SJCRH30 (cell line): ENCODE measurements at regions not wholly inside any gene's neighbourhood (a gene's known extent, or its start where the extent isn't known, plus 50 kb on each side); places are given as distances from the start of the nearest gene placed in this dataset.

Experiments used
- DNase-seq, 2 experiments: peaks; one replicate each; pipeline ENCODE4 v3.0.0-alpha.2; 2015 to 2020
- H3K27ac ChIP-seq: fragments of 250-450 bp; sonication (Bioruptor Pico); 2 replicates; pipeline ENCODE4 v1.5.1; 2020; ENCODE audit warnings: mild to moderate bottlenecking, moderate library complexity
- H3K27me3 ChIP-seq: fragments of 250-450 bp; sonication (Bioruptor Pico); 2 replicates; pipeline ENCODE4 v1.5.1; 2020; ENCODE audit warnings: mild to moderate bottlenecking, moderate library complexity
- H3K36me3 ChIP-seq: fragments of 250-450 bp; sonication (Bioruptor Pico); 2 replicates; pipeline ENCODE4 v1.5.1; 2020; ENCODE audit warnings: mild to moderate bottlenecking, moderate library complexity
- H3K4me1 ChIP-seq: fragments of 250-450 bp; sonication (Bioruptor Pico); 2 replicates; pipeline ENCODE4 v1.5.1; 2020; ENCODE audit warnings: mild to moderate bottlenecking, moderate library complexity
- H3K4me3 ChIP-seq: fragments of 250-450 bp; sonication (Bioruptor Pico); 2 replicates; pipeline ENCODE4 v1.5.1; 2020; ENCODE audit warnings: mild to moderate bottlenecking, moderate library complexity
- H3K9me3 ChIP-seq: fragments of 250-450 bp; sonication (Bioruptor Pico); replicated peaks from 2 replicates; pipeline ENCODE4 v1.5.1; 2020; ENCODE audit warnings: mild to moderate bottlenecking, moderate library complexity

DNA sequence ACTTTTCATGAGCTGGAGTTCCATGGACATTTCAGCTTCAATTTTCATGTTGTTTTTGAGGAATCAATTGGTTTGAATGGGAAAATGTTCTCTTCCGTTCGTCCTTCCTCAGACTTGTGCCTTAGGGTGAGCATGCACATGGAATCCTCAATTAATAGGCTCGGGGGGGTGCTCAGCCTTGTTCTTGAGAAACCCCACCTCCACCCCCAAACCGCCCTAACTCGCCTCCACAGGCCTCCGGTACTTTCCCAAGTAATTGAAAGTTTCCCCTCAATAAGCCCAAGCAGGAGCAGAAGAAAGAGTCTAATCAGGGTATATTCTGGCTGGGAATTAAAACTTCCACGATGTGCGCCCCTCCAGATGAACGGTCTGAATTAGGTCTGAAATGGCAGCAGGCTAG lies 945.2 kb downstream of the GRID1 start:
- Histone ChIP-seq H3K4me1 (no peaks in the 10 kb centered on the region), H3K27ac (no peak overlapping the region), H3K36me3 (no peaks in the 10 kb centered on the region), H3K9me3 (no peaks in the 10 kb centered on the region), H3K27me3 (no peaks in the 10 kb centered on the region), H3K4me3 (no peak overlapping the region)
- DNase-seq, result no peak

DNA sequence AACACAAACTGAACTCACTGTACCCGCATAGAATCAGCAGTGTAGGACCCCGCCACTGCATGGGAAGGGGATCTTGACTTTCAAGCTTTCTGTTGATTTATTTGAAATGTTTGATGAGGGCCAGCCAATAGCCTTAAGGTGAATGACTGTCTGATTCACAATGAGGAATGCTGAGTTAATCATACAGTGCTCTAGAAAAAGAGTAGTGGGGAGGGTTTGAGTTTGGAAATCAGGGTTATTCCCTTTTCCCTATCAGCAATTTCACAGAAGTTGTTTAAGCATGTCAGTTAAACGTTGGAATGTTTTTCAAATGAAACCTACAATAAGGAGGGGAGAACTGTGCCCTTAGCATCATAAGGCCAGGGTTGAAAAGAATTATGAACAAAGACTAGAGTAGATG lies 937.5 kb downstream of the GRID1 start:
- Histone ChIP-seq H3K4me3 (no peak overlapping the region), H3K9me3 (no peaks in the 10 kb centered on the region), H3K27me3 (no peaks in the 10 kb centered on the region), H3K4me1 (no peaks in the 10 kb centered on the region), H3K27ac (no peak overlapping the region), H3K36me3 (no peaks in the 10 kb centered on the region)
- DNase-seq, result no peak

DNA sequence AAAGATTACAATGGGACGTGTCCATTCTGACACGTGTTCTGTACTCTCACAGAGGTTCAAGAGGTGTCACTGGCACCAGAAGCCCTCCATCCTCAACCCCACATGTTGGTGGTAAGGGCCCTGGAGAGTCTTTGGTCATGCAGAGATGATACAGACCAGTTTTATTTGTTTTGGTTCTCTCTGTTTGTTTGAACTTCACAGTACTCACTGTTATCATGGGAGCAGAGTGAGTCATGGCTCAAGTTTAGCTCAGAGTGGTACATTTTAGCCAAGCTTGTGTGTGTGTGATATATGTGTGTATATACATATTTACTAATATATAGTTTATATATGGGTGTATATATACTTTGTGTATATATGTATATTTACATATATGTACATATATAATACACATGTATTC lies 935.6 kb downstream of the GRID1 start:
- DNase-seq, result no peak
- no peak overlapping the region for H3K27ac ChIP-seq
- no peaks in the 10 kb centered on the region for H3K27me3 ChIP-seq
- no peak overlapping the region for H3K4me3 ChIP-seq
- H3K9me3 ChIP-seq, result no peaks in the 10 kb centered on the region
- H3K4me1 ChIP-seq, result no peaks in the 10 kb centered on the region
- H3K36me3 ChIP-seq, result no peaks in the 10 kb centered on the region

DNA sequence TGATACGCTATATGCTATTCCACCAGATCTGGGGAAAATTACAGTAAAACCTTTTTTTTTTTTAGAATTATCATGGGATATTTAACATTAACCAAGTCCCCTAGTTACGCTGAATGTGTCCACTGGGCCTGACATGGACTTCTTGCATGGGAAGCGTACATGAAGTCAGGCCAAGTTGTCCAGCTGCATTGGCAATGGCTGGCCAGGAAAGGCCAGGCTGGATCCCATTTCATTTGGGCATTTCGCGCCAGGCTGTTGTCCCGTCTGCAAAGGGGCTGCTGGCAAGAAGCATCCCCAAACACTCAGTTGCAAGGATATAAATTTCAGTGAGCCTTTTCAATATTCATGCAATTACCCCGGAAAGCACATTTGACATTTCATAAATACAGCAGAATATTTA lies 933.3 kb downstream of the GRID1 start:
- Histone ChIP-seq H3K27ac (no peak overlapping the region), H3K4me3 (no peak overlapping the region), H3K9me3 (no peaks in the 10 kb centered on the region), H3K36me3 (no peaks in the 10 kb centered on the region), H3K27me3 (no peaks in the 10 kb centered on the region), H3K4me1 (no peaks in the 10 kb centered on the region)
- DNase-seq, result no peak

DNA sequence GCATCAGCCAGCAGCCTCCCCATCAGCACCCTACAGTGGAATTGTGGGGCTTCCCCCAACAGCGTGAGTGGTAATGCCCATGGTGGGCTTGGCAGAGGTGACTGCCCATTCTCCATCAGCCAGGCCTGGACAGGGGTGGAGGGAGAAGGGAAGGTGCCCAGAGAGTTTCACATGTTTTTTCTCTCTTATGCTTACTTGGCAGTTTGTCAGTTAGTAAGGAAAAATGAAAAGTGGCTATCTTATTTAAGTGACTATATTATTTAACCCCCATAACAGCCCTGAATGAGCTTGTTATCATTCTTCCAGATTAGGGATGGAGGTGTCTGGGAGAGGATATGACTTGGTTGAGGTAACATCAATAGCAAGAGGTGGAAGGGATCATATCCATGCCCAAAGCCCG lies 921.7 kb downstream of the GRID1 start:
- no peaks in the 10 kb centered on the region for H3K4me1 ChIP-seq
- H3K36me3 ChIP-seq, result no peaks in the 10 kb centered on the region
- no peaks in the 10 kb centered on the region for H3K27me3 ChIP-seq
- no peak overlapping the region for H3K4me3 ChIP-seq
- no peak overlapping the region for H3K27ac ChIP-seq
- no peaks in the 10 kb centered on the region for H3K9me3 ChIP-seq
- no peak for DNase-seq

DNA sequence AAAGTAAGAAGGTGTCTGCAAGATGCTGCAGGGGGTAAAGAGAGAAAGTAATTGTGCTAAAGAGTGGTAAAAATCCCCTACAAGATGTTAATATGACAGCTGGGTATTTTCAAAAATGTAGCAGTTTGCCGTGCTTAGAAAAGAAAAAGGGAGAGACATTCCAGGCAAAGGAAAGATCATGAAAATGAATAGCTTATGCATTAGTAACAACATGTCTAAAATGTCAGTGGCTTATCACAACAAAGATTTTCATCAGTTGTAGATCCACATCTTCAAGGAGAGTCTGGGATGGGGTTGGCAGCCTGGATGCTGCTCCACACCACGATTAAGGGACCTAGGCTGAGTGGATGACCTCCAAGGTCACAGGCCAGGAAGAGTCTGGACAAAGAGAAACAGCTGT lies 920.9 kb downstream of the GRID1 start:
- no peaks in the 10 kb centered on the region for H3K4me1 ChIP-seq
- no peak overlapping the region for H3K4me3 ChIP-seq
- H3K9me3 ChIP-seq, result no peaks in the 10 kb centered on the region
- H3K36me3 ChIP-seq, result no peaks in the 10 kb centered on the region
- no peaks in the 10 kb centered on the region for H3K27me3 ChIP-seq
- H3K27ac ChIP-seq, result no peak overlapping the region
- no peak for DNase-seq

DNA sequence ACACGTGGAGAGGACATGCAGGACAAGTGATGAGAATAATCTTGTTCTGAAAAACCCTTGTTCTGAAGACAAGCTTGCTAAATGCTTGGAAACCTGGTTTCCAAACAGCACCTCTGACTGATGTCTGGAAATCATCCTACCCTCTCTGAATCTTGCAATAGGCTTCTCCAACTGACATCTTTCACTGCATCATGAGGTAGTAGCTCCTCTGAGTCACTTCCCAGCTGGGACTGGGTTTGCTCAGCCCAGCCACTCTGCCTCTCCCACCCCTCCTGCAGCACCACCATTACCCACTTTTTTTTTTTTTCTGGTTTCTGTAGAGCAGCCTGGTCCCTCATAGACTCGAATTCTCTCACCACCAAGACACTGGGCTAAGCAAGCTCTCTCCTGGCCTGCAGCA lies 919.8 kb downstream of the GRID1 start:
- Histone ChIP-seq H3K27ac (no peak overlapping the region), H3K4me3 (no peak overlapping the region), H3K4me1 (no peaks in the 10 kb centered on the region), H3K36me3 (no peaks in the 10 kb centered on the region), H3K9me3 (no peaks in the 10 kb centered on the region), H3K27me3 (no peaks in the 10 kb centered on the region)
- no peak for DNase-seq

DNA sequence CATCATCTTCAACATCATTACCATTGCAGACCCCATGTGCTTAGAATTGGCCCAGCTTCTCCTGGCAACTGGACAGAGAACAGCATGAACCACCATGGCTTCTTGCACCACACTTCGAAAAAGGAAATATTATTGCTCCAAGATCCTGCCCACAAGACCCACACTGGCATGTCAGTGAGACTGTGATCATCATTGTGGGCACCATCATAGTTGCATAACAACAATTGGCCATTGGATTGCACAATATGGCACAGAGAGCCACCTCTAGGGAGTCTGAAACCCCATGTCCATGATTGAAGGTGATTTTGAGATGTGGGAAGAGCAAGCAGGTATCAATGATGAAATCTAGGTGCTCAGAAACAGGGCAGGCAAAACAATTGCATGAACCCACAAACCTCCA lies 918.9 kb downstream of the GRID1 start:
- Histone ChIP-seq H3K4me3 (no peak overlapping the region), H3K27me3 (no peaks in the 10 kb centered on the region), H3K9me3 (no peaks in the 10 kb centered on the region), H3K27ac (no peak overlapping the region), H3K4me1 (no peaks in the 10 kb centered on the region), H3K36me3 (no peaks in the 10 kb centered on the region)
- DNase-seq, result no peak

DNA sequence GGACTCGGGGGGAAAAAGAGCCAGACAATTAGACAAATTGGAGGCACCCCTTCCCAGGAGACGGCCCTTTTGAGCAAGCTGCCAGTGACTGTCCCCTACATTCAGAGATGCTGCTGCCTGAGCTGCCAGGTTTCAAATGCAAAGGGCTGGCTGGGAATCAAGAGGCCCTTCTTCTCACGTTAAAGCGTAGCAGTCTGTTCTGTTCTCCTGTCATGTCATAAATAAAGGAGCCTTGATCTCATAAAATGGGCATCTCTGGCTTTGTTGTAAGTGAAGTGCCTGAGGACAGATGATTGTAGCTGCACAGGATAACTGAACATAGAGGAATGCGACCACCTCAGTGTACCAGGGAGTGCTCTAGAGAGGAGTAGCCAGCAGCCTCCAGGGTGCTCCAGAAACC lies 917.9 kb downstream of the GRID1 start:
- Histone ChIP-seq H3K9me3 (no peaks in the 10 kb centered on the region), H3K27ac (no peak overlapping the region), H3K4me3 (no peak overlapping the region), H3K36me3 (no peaks in the 10 kb centered on the region), H3K27me3 (no peaks in the 10 kb centered on the region), H3K4me1 (no peaks in the 10 kb centered on the region)
- no peak for DNase-seq

DNA sequence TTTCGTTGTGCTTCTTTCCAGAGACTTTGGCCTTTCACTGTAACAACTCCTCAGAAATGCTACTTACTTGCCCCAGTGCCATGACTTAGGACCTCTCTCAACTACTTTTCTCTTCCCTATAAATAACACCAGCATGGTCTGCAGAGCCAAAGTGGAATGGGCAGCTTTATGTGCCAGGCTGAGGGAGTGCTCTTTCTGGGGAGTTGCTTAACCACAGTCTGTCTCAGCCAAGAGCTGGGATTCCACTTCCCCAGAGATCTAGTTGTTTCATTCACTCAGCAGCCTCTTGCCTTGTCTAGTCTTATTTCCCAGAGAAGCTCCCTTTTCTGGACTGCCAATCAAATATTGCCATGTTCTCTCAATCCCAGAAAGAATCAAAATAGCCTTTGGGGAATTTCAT lies 912.2 kb downstream of the GRID1 start:
- Histone ChIP-seq H3K27ac (no peak overlapping the region), H3K4me1 (no peaks in the 10 kb centered on the region), H3K4me3 (no peak overlapping the region), H3K36me3 (no peaks in the 10 kb centered on the region), H3K27me3 (no peaks in the 10 kb centered on the region), H3K9me3 (no peaks in the 10 kb centered on the region)
- DNase-seq, result no peak

DNA sequence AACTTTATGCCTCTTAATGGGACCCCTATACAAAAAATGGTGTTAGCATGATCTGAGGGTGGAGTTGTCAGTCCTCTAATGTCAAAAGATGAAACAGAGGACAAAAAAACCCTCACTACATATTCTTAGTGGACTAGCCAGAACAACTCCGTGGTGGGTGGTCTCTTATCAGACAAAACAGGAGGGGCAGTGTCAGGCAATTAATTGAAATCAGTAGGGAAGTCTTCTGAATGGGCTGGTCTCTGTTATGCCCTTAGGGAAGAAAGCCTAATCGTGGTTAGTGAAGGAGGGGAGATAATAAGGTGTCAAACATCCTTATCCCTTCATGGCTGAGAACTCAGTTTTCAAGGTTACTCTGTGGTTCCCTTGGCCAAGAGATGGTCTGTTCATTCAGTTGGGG lies 909.4 kb downstream of the GRID1 start:
- no peaks in the 10 kb centered on the region for H3K4me1 ChIP-seq
- no peak overlapping the region for H3K4me3 ChIP-seq
- no peak overlapping the region for H3K27ac ChIP-seq
- no peaks in the 10 kb centered on the region for H3K36me3 ChIP-seq
- no peaks in the 10 kb centered on the region for H3K9me3 ChIP-seq
- no peaks in the 10 kb centered on the region for H3K27me3 ChIP-seq
- peak in 1 of 2 experiments; percentile 5 for DNase-seq

DNA sequence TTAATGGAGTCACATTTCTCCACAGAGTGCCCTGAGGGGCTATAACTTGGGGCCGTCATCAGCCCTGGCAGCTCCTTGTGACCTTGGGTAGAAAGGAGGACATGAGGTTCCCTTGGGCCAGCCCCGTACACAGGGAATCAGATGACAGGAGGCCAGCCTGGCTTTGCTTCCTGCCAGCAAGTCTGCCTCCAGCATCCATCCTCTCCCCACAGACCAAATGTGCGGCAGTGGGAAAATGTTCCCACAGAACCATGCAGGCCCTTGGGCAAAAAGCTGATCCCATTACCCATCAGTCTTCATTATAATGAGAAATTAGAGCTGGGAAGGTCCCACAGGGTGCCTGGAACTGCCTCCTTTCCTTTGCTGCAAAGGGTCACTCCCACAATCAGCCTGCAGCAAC lies 908.3 kb downstream of the GRID1 start:
- H3K4me1 ChIP-seq, result no peaks in the 10 kb centered on the region
- H3K27me3 ChIP-seq, result no peaks in the 10 kb centered on the region
- peak; percentile 17 to 32 for DNase-seq
- H3K36me3 ChIP-seq, result no peaks in the 10 kb centered on the region
- H3K4me3 ChIP-seq, result no peak overlapping the region
- no peaks in the 10 kb centered on the region for H3K9me3 ChIP-seq
- H3K27ac ChIP-seq, result no peak overlapping the region

DNA sequence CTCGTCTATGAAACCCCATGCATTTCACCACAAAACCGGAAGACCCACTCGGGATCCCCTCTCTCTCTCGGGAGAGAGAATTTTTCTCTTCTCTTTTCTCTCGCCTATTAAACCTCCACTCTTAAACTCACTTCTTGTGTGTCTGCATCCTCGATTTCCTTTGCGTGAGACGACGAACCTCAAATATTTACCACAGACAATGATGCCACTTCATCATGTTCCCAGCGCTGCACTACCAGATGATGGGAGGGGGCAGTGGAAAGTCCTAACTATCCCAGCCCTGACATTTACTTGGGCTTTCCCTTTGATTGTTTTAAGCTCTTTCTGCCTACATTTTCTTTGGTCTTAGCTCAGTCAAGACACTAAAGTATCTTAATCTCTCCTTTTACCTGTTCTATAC lies 906.7 kb downstream of the GRID1 start:
- no peak for DNase-seq
- Histone ChIP-seq H3K27ac (no peak overlapping the region), H3K36me3 (no peaks in the 10 kb centered on the region), H3K4me1 (no peaks in the 10 kb centered on the region), H3K27me3 (no peaks in the 10 kb centered on the region), H3K9me3 (no peaks in the 10 kb centered on the region), H3K4me3 (no peak overlapping the region)

DNA sequence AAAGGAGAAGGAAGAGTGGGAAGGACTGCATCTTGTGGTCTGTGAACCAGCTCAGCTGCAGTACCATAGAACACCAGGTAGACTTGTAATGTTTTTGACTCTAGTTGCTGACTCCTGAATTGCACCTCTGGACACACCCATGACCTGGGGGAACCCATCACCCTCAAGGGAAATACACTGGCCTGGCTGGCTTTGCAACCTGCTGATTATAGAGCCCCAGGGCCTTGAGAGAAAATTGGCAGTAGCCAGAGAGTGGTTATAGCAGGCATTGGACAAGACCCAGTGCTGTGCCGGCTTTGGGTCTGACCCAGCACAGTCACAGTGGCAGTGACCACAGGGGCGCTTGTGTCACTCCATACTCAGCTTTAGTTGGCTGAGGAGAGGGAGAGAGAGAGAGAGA lies 902.3 kb downstream of the GRID1 start:
- Histone ChIP-seq H3K4me3 (no peak overlapping the region), H3K36me3 (no peaks in the 10 kb centered on the region), H3K9me3 (no peaks in the 10 kb centered on the region), H3K4me1 (no peaks in the 10 kb centered on the region), H3K27ac (no peak overlapping the region), H3K27me3 (no peaks in the 10 kb centered on the region)
- DNase-seq, result no peak

DNA sequence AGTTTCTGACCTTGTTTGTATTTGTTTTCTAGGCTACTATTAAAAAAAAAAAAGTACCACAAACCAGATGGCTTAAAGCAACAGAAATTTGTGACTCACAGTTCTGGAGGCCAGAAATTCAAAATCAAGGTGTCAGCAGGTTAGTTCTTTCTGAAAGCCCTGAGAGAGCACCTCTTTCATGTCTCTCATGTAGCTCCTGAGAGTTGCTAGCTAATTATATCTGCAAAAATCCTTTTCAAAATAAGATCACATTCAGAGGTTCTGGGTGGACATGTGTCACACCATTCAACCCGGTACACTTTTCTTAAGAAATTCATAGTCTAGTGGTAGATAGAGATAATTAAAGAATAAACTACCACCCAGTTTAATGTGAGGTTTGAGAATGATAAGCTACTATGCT lies 888.6 kb downstream of the GRID1 start:
- Histone ChIP-seq H3K36me3 (no peaks in the 10 kb centered on the region), H3K27ac (no peak overlapping the region), H3K4me1 (no peaks in the 10 kb centered on the region), H3K27me3 (no peaks in the 10 kb centered on the region), H3K9me3 (no peaks in the 10 kb centered on the region), H3K4me3 (no peak overlapping the region)
- no peak for DNase-seq

DNA sequence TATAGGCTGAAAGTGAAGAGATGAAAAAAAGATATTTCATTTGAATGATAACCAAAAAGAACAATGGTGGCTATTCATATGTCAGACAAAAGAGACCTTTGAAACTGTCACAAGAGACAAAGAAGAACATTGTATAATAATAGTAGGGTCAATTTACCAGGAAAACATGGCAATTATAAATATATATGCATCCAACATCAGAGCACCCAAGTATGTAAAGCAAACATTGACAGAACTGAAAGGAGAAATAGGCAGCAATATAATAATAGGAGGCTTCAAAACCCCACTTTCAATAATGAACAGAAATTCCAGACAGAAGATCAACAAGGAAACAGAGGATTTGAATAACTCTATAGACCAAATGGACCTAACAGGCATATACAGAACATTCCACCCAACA lies 876.2 kb downstream of the GRID1 start:
- no peaks in the 10 kb centered on the region for H3K36me3 ChIP-seq
- DNase-seq, result no peak
- H3K9me3 ChIP-seq, result no peaks in the 10 kb centered on the region
- no peak overlapping the region for H3K27ac ChIP-seq
- H3K4me3 ChIP-seq, result no peak overlapping the region
- no peaks in the 10 kb centered on the region for H3K4me1 ChIP-seq
- no peaks in the 10 kb centered on the region for H3K27me3 ChIP-seq

DNA sequence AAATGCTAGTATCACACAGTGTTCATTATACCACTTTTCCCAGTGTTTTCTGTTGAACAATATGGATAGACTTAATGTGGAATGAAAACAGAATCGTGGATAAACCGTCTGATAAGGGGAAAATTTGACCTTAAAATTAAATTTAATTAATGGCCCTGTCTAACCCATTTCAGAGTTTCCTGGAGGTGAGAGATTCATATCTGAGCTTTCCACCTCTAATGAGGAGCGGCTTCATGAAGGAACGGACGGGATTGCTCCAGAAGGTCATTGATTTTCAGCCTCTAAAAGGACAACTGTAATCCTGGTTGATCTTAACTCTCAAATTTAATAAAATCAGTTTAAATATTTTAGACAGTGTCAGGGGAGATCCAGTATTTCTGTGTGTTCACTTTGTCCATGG lies 874.9 kb downstream of the GRID1 start:
- H3K4me1 ChIP-seq, result no peaks in the 10 kb centered on the region
- H3K9me3 ChIP-seq, result no peaks in the 10 kb centered on the region
- H3K27ac ChIP-seq, result no peak overlapping the region
- H3K4me3 ChIP-seq, result no peak overlapping the region
- no peak for DNase-seq
- no peaks in the 10 kb centered on the region for H3K36me3 ChIP-seq
- H3K27me3 ChIP-seq, result no peaks in the 10 kb centered on the region
